ENCODE measurements at regions not wholly inside any gene's neighbourhood (a gene's known extent, or its start where the extent isn't known, plus 50 kb on each side); places are given as distances from the start of the nearest gene placed in this dataset.

DNA sequence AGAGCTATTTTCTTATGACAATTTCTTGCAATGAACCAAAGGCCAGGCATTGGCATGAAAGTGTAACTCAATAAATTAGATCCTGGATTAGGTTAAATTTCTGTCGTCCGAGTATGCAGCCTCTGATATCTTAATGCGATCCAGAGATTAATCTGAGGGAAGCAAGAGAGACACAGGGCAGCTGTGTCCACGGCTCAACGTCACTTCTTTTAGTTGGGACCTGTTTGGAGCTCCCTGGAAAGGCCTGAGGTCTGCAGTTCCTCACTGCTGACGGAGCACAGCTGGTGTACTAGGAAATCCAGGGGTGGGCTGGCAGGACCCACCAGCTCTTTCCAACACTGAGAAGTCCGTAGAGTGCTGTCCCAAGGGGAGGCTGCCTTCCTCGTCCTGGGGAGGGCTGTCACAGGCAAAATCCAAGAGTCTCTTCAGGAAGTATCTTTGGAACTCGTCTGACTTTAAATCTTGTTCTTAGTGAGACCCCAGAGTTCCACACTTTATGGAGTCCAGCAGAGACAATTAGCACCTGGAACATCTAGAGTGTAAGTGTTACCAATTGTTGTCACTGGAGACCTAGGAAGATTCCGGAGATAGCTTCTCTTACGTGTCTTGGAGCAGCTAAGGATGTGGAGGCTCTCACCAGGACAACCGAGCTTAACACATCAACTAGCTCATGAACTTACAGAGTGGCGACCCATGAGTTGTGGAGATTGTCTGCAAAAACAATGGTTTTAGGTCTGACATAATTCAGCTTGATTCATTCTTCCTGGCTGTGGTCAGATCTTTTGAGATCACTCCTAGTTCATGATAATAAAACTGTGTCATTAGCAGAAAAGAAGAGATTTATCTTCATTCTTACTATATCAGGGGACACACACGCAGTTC lies 173.7 kb downstream of the ACKR3 start:
- no peaks in the 10 kb centered on the region for H3K9me3 Mint-ChIP-seq
- no peak overlapping the region for H3K4me3 Mint-ChIP-seq
- no peak overlapping the region for H3K27ac Mint-ChIP-seq
- H3K4me1 Mint-ChIP-seq (ENCODE audit: low read depth), result no peaks in the 10 kb centered on the region
- H3K27me3 Mint-ChIP-seq (ENCODE audit: low read depth), result peaks cover 12% of the 10 kb centered on the region
- H3K36me3 Mint-ChIP-seq (ENCODE audit: low read depth), result no peaks in the 10 kb centered on the region

DNA sequence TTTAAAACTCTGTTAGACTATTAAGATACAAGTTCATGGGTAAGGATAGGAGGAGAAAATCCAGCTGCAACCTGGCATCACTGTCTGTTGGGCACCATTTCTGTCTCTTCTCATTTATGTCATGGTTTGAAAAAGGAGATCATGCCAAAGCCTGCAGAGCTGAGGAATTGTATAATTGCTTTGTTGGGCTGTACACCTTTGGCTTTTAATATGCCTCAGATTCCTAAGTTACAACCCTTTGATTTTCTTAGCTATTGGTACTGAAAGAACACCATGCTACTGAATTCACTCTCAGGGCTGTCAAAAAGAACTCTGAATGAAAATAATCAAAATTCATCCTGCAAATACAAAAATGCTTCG lies 174.3 kb downstream of the ACKR3 start:
- Mint-ChIP-seq H3K27me3 (ENCODE audit: low read depth) (peaks cover 12% of the 10 kb centered on the region), H3K27ac (no peak overlapping the region), H3K4me3 (no peak overlapping the region), H3K36me3 (ENCODE audit: low read depth) (no peaks in the 10 kb centered on the region), H3K4me1 (ENCODE audit: low read depth) (no peaks in the 10 kb centered on the region), H3K9me3 (no peaks in the 10 kb centered on the region)

DNA sequence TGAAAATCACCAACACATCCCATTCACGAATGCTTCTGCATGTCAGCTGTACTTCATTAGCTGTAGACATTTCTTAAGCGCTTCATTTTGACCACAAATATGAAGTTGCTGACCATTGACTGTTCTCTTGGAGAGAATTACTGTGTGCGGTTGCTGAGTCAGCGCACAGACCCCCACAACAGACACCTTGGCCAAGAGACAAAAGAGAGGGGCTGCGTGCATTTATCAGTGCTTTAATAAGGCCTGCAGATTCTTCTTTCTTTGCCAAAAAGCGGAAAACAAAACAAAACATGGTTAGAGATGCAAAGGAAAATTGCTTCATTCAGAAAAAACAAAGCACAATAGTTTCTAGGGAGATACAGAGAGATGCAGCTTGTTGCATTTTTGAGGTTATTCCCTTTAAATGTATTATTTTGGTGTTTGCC lies 174.7 kb downstream of the ACKR3 start:
- Mint-ChIP-seq H3K36me3 (ENCODE audit: low read depth) (no peaks in the 10 kb centered on the region), H3K27me3 (ENCODE audit: low read depth) (peaks cover 12% of the 10 kb centered on the region), H3K9me3 (no peaks in the 10 kb centered on the region), H3K4me1 (ENCODE audit: low read depth) (no peaks in the 10 kb centered on the region), H3K4me3 (no peak overlapping the region), H3K27ac (no peak overlapping the region)

DNA sequence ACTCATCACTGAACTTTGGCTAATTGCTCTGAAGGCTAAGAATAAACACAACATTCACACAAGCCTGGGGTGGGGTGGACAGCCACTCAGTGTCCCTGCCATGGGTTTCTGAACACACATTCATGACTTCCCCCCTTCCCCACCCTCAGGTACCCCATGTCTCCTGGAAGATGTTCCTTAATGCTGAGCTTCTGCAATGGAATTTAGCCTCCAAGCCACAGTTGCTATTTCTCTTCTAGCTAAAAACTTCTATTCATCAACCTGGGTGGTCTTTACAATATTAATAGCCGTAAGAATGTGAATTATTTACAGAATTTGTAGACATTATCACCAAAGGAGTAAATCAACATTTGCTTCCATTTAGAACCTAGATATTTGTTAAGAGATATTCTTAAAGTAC lies 175.1 kb downstream of the ACKR3 start:
- Mint-ChIP-seq H3K27ac (no peak overlapping the region), H3K27me3 (ENCODE audit: low read depth) (peaks cover 12% of the 10 kb centered on the region), H3K4me1 (ENCODE audit: low read depth) (no peaks in the 10 kb centered on the region), H3K4me3 (no peak overlapping the region), H3K36me3 (ENCODE audit: low read depth) (no peaks in the 10 kb centered on the region), H3K9me3 (no peaks in the 10 kb centered on the region)

DNA sequence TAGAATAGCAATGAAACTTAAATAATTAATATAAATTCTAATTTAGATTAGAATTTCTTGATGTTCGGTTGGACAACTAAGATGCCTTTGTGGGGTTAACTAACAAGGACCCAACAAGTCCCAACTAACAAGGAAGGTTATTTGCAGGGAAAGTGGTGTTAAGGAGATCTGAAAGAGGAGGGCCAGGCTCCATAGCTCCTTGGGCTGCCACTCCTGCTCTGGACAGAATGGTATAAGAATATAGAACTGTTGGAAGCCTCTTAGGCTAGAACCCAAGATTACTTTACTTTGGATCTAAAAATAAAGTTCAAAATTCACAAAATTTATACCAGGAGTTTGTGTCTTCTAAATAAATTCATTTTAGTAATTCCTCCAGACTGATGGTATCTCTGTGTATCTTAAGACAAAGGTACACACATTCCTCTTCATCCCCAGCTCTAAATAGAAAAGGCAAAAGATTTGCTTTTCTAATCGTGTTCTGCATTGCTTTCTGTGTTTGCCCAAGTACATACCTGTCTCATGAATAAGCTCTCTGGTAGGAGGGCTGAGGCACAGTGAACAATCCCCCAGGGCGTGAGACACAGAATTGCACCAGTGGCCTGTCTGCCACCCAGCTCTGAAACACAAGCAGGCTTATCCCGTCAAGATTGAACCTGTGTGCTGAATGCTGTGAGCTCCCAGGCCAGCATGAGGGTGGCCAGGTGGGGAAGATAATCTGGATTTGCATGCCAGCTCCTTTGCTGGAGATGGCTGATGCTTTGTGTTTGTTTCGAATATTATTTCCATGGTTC lies 176.0 kb downstream of the ACKR3 start:
- no peak overlapping the region for H3K27ac Mint-ChIP-seq
- H3K36me3 Mint-ChIP-seq (ENCODE audit: low read depth), result no peaks in the 10 kb centered on the region
- peaks cover 12% of the 10 kb centered on the region for H3K27me3 Mint-ChIP-seq (ENCODE audit: low read depth)
- H3K4me3 Mint-ChIP-seq, result no peak overlapping the region
- H3K9me3 Mint-ChIP-seq, result no peaks in the 10 kb centered on the region
- H3K4me1 Mint-ChIP-seq (ENCODE audit: low read depth), result no peaks in the 10 kb centered on the region

DNA sequence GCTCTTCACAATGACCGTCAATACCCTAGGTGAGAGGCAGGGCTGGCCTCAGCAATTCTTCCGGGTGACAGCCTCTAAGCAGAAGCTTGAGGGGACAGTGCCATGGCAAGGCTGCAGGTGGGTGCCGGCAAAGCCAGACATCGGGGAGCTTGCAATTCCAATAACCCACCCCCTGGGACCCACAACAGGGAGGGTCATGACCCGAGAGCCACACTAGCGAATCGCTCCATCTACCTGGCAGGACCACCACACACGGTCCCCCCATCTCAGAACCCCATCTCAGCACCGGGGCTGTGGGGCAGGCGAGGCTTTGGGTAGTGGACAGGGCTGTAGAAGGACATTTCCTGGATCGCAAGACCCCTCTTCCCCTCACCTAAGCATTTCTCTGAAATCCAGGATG lies 177.2 kb downstream of the ACKR3 start:
- H3K36me3 Mint-ChIP-seq (ENCODE audit: low read depth), result no peaks in the 10 kb centered on the region
- no peak overlapping the region for H3K4me3 Mint-ChIP-seq
- peaks cover 12% of the 10 kb centered on the region for H3K27me3 Mint-ChIP-seq (ENCODE audit: low read depth)
- no peaks in the 10 kb centered on the region for H3K4me1 Mint-ChIP-seq (ENCODE audit: low read depth)
- H3K27ac Mint-ChIP-seq, result no peak overlapping the region
- H3K9me3 Mint-ChIP-seq, result no peaks in the 10 kb centered on the region

DNA sequence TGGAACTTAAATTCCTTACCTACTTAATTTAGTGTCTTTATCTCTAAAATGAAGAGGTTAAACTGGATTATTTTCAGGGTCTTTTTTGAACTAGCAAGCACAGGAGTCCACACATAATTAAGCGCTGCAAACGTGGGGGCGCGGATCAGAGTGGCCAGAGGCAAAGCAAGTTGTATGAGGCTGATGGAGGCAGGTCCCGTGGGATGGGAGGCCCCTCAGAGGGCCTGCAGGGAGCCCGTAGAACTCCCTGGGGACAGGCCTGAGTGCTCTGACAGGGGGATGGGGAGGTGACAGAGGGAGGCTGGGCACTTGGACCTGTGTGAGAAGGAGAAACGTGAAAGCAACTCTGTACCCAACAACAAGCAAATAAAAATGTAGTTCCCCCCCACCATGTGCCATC lies 177.8 kb downstream of the ACKR3 start:
- Mint-ChIP-seq H3K4me1 (ENCODE audit: low read depth) (no peaks in the 10 kb centered on the region), H3K27ac (no peak overlapping the region), H3K4me3 (no peak overlapping the region), H3K36me3 (ENCODE audit: low read depth) (no peaks in the 10 kb centered on the region), H3K9me3 (no peaks in the 10 kb centered on the region), H3K27me3 (ENCODE audit: low read depth) (peaks cover 9% of the 10 kb centered on the region)

DNA sequence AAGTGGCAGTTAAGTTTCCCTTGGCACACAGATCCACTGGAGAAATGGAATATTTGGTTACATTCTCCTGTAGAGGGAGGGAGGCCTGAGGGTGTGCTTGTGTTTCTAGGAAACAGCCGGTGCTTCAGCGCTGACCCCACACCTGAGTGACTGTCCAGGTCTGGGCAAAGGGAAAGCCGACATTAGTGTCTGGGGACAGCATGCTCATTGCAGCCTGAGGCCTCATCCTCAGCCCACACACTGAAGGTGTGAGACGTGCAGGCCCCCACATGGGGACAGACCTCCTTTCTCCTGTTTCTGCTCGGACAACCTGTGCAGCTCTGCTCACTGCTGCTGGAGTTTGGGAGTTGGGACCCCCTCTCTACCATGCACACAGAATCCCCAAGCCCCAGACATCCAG lies 178.3 kb downstream of the ACKR3 start:
- Mint-ChIP-seq H3K27me3 (ENCODE audit: low read depth) (peaks cover 9% of the 10 kb centered on the region), H3K9me3 (no peaks in the 10 kb centered on the region), H3K4me1 (ENCODE audit: low read depth) (no peaks in the 10 kb centered on the region), H3K27ac (no peak overlapping the region), H3K4me3 (no peak overlapping the region), H3K36me3 (ENCODE audit: low read depth) (no peaks in the 10 kb centered on the region)

DNA sequence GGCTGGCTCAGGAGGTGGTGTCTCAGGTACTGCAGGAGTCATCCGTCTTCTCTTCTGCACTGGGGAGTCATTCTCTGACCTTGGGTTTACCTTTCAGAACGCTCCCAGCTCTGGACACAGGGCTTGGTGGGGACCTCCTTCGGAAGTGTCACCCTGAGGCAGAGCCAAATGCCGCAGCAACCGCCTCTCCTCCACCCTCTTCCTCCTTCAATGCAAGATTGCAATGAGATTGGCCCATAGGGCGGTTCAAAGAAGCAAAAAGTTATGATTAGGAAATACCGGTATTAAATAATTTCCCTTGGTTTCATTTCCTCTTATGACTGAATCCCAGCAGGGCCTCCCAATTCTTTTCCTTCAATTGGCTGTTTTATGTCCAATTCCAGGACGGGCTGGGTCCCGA lies 178.8 kb downstream of the ACKR3 start:
- peaks cover 9% of the 10 kb centered on the region for H3K27me3 Mint-ChIP-seq (ENCODE audit: low read depth)
- no peaks in the 10 kb centered on the region for H3K36me3 Mint-ChIP-seq (ENCODE audit: low read depth)
- H3K4me1 Mint-ChIP-seq (ENCODE audit: low read depth), result no peaks in the 10 kb centered on the region
- no peak overlapping the region for H3K4me3 Mint-ChIP-seq
- no peaks in the 10 kb centered on the region for H3K9me3 Mint-ChIP-seq
- H3K27ac Mint-ChIP-seq, result no peak overlapping the region

DNA sequence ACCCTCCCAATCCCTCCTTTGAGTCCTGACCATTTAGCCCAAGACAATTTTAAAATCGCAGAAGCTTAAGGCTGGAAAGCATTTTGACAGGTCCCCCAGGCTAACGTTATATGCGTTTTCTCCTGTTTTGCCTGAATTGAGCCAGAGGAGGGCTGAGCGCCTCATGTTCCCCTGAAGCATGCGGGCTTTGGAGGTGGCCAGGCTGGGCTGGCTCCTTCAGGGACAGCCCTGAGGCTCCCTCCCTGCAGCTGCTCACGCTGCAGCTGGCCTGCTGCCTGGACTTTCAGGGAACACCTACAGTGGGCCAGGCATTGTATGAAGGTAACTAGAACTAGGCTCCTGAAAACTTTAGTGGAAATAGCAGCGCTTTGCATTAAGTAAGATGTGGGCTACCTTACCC lies 179.2 kb downstream of the ACKR3 start:
- H3K4me1 Mint-ChIP-seq (ENCODE audit: low read depth), result no peaks in the 10 kb centered on the region
- H3K27ac Mint-ChIP-seq, result no peak overlapping the region
- H3K36me3 Mint-ChIP-seq (ENCODE audit: low read depth), result no peaks in the 10 kb centered on the region
- H3K4me3 Mint-ChIP-seq, result no peak overlapping the region
- H3K9me3 Mint-ChIP-seq, result no peaks in the 10 kb centered on the region
- peaks cover 9% of the 10 kb centered on the region for H3K27me3 Mint-ChIP-seq (ENCODE audit: low read depth)

DNA sequence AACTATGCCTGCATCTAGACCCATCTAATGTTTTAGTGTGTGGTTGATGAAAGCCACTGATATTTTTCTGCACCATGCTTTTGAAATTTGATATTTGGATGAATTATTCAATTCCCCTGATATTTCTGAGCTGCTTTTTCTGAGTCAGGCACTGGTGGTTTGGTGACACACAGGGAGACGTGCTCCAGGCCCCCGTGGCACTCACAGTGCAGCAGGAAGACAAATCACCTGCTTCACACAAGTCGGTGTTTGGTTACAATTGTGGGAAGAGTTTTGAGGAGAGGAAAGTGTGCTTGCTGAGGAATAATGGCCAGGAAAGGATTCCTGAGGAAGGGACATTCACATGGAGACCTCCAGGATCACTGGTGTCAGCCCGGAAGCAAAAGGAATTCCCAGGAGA lies 179.7 kb downstream of the ACKR3 start:
- Mint-ChIP-seq H3K4me3 (no peak overlapping the region), H3K27ac (no peak overlapping the region), H3K36me3 (ENCODE audit: low read depth) (no peaks in the 10 kb centered on the region), H3K4me1 (ENCODE audit: low read depth) (no peaks in the 10 kb centered on the region), H3K27me3 (ENCODE audit: low read depth) (peaks cover 6% of the 10 kb centered on the region), H3K9me3 (no peaks in the 10 kb centered on the region)

DNA sequence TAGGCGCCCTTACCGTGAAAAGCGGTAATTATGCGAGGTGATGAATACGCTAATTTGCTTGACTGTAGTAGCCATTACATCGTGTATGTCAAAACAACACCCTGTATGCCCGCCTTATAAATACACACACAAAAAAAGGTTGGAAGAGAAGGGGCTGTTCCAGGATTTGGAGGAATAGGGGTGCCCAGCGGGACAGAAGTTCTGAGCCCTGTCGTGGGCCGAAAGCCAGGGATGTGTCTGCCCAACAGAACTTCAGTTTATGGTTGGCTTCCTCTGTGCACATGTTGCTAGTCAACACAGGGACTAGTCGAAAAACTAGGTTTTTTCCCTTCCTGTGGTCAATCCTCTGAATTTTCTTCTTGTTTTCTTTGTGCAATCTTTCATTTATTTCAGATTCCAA lies 182.5 kb downstream of the ACKR3 start:
- no peaks in the 10 kb centered on the region for H3K9me3 Mint-ChIP-seq
- H3K4me1 Mint-ChIP-seq (ENCODE audit: low read depth), result no peaks in the 10 kb centered on the region
- H3K27ac Mint-ChIP-seq, result no peak overlapping the region
- no peaks in the 10 kb centered on the region for H3K36me3 Mint-ChIP-seq (ENCODE audit: low read depth)
- no peaks in the 10 kb centered on the region for H3K27me3 Mint-ChIP-seq (ENCODE audit: low read depth)
- H3K4me3 Mint-ChIP-seq, result no peak overlapping the region

DNA sequence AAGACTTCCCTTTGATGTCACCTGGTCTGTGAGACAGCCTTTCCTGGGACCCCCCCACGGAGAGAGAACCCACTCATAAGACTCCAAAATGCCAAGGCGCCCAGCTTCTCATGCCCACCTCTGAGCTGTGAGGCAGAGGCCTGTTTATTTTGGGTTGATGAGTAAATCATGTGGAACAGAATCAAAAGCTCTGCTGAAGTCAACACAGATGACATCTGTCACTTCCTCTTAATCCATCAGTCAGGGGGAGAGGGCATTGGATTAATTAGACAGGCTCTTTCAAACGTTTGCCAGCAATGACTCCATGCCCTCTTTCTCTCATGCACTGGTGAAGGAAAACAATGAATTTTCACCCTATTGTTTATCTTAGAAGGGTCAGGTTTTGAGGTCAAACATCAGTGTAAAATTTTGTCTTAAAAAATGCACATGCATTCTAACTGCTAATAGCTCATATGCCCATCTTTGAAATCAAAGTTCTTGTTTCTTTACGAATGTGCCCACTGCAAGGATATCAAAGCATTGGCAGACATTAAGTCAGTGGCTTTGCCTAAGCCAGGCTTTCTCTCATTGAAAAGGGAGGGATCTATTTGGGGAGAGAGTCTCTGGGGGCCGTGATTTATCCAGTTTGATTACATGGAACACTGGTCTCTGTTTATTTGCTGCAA lies 184.1 kb downstream of the ACKR3 start:
- Mint-ChIP-seq H3K27ac (no peak overlapping the region), H3K4me3 (no peak overlapping the region), H3K9me3 (no peaks in the 10 kb centered on the region), H3K27me3 (ENCODE audit: low read depth) (no peaks in the 10 kb centered on the region), H3K4me1 (ENCODE audit: low read depth) (no peaks in the 10 kb centered on the region), H3K36me3 (ENCODE audit: low read depth) (no peaks in the 10 kb centered on the region)

DNA sequence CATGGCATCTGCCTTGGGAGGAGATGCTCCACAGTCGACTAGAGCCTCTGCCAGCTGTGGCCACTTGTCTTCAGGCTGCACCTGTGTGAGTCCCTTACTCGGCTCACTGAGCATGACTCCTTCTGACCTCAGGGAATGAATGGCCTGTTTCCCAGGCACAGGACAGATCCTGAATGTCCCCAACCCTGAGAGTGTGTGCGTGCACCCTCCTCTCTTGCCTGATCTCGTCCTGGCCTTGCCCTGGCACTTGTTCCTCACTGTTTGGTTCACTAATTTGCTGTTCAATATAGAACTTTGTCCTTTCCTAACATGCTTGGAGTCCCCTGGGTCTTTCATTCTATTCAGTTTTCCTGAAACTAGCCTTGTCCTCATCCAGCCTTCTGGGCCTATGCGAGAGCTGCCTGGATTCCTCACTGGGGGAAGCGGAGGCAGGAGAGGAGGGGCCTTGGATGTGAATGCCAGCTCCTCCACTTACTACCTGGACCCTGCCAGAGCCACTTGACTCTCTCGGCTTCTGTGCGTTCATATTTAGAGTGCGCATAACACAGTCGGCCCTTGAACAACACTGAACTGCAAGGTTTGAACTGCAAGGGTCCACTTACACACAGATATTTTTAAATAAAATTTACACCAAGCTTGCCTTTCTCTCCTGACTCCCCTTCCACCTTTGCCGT lies 184.8 kb downstream of the ACKR3 start:
- Mint-ChIP-seq H3K27ac (no peak overlapping the region), H3K36me3 (ENCODE audit: low read depth) (no peaks in the 10 kb centered on the region), H3K27me3 (ENCODE audit: low read depth) (peaks cover 3% of the 10 kb centered on the region), H3K9me3 (no peaks in the 10 kb centered on the region), H3K4me3 (no peak overlapping the region), H3K4me1 (ENCODE audit: low read depth) (no peaks in the 10 kb centered on the region)

Measured in T-helper 1 cell treated with Interleukin-12 subunit alpha and Interleukin-12 subunit beta and Interleukin-4 antibody, amounts not matched to agents 30 μg/mL and 1 μg/mL, for 36 hours (primary cell).